GM19397 (cell line): ENCODE measurements at regions not wholly inside any gene's neighbourhood (a gene's known extent, or its start where the extent isn't known, plus 50 kb on each side); places are given as distances from the start of the nearest gene placed in this dataset.

ENCODE experiments used
- ATAC-seq: cut with Tn5 transposase; IDR thresholded peaks from one replicate; pipeline ENCODE4 v1.9.1; 2021; ENCODE audit warnings: mild to moderate bottlenecking, moderate library complexity; ENCODE audit not compliant: unreplicated experiment

DNA sequence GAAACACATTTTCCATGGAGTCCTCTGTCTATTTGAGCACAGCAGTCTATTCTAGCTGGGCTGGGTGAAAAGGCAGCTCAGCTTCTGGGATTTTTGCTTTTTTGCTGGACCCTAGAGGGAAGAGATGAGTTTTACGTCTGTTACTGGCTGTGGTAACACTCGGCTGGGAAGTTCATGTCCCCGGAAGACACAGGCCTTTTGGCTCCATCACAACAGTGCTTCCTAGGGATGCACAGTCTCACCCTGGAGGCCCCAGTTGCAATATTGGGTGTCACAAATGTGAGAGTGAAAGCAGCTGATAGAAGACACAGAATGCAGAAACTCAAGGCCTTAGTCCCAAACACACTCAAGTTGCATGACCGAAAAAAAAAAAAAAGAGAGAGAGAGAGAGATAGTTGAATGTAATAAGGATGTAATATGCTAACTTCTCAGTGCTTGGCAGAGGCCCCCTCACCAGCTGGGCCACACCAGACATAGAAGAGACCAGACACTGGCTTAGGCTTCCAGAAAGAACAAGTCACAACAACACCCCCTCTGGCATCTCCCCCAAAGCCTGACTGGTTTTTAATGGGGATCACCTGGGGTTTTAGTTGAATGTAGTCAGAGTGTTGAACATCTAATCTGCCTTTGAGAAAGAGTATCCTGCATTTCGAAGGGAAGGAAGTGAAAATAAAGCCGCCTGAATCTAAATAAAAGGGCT lies 545.4 kb upstream of the FZD8 start:
- no peak for ATAC-seq

DNA sequence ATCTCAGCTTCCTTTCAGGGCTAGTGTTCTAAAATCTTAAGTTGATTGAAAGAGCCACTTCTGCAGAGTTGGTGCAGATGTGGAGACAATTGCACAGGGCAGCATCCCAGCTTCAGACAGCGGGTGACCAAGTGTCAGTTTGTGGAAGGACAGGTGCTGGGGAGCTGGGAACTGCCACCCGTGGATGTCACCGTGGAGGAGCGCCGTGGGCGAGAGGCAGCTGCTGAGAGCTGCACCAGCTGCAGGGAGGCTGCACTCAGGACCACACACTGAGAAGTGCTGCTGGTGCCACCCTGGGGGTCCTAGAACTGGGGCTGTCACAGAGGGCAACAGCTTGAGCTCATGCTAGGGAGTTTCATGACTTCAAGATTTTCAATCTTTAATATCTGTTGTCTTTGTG lies 543.0 kb upstream of the FZD8 start:
- no peak for ATAC-seq

DNA sequence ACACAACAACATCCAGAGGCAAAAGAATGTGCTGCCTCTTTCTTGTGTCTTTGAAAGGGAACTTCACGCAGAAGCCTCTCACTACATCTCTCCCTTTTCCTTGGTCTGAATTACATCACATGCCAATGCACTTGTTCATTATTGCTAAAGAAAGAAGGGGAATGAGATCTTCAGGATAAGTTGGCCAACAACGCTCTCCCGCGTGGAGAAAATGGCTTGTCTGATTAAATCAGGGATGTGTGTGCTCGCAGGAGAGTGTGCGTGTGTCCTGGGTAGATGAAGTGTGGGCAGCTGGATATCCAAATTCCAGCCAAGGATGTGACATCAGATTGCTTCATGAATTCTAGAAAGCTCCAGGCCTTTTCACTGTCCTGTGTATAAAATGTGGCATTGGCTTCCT lies 541.6 kb upstream of the FZD8 start:
- ATAC-seq: no peak

DNA sequence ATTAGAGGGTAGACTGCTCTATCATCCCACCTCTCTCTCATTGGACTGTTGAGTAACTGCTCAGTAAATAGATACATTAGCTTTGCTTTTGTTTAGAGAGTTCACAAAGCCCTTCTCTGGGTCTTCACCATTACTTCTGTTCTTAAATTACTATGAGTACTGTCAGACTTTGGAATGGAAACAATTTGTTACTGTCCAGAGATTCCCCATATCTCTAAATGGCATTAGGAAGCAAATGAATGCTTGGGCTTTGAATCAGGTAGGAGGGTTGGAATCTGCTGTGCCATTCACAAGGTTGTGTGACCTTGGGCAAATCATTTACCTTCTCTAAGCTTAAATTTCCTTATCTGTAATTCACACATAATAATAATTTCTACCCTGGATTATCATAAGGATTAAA lies 541.0 kb upstream of the FZD8 start:
- no peak for ATAC-seq

DNA sequence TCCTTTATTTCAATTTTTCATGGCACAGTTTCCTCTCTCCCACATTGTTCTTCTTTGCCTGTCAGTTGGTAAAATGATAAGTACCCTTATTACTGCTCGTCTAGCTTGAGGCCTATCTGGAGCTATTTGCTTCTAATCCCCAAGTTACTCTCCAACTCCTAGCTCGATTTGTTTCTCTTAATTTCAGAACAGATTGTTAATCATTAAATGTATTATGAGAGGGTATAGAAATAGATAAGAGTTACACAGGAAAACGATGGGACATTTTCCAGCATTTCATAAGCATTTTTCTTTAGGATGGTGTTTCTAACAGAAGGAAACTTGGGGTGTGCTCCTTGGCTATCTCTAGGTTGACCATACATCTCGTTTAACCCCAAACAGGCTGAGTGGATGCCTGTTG lies 540.5 kb upstream of the FZD8 start:
- ATAC-seq: no peak

DNA sequence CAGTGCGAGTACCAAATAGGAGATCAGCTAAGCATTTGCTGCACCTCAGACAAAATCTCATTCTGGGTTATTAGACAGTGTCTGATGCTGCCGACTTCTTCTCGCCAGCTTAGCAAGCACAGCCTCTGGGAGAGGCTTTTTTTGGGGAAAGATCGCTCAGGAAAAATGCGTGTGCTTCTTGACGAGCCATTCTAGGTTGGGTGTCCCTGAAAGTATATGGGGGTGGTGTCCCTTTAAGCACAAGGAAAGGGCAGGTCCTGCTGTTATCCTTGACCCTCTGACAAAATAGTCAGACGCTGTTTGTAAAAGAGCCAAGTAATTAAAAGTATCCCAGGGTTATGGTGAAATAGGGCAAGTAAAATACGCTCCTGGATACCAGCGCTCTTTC lies 540.1 kb upstream of the FZD8 start:
- no peak for ATAC-seq

DNA sequence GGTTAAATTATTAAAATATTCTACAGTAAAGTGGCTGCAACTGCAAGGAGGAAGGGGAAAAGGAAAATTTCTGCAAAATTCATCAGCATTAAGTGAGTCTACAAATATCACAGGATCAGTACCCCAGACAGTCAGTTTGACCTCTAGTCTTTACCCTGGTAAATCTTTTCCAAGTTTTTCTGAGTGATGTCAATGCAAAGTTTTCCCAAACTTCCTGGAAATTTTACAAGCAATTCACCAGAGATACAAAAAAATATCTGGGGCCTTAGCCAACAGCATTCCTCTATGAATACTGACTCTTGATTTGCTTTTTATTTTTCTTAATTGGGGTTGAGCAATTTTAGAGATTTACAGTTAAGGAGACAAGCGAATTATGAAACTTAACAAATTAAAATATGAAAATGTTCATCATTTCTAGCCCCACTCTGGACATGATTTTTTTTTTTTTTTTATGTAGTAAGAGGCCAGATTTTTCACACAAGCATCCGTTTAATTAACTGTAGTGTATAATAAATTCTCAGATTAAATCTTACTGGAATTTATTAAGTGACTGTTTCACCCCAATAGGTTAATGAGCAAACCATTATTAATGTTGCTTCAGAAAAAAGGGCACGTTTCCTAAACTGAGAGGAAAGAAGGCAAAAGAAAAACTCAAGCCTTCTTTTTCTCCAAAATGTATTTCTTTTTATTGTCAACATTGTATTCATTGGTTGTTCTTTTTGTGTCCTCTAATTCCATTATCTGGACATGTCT lies 539.5 kb upstream of the FZD8 start:
- ATAC-seq: no peak

DNA sequence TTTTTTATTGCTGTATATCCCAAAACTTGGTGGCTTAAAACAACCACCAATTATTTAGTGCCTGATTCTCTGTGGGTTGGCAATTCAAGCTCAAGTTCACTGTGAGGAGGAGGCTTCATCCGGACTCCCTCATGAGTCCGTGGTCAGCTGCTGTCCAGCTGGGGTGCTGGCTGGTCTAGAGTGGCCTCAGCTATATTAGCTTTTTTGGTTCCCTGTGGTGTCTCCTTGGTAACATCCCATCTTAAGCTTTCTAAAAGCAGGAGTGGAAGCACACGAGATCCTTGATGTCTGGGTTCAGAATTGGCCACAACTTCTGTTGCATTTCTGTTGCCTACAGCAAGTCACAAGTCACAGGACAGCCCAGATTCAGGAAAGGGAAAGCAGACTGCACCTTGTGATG lies 536.5 kb upstream of the FZD8 start:
- ATAC-seq: no peak

DNA sequence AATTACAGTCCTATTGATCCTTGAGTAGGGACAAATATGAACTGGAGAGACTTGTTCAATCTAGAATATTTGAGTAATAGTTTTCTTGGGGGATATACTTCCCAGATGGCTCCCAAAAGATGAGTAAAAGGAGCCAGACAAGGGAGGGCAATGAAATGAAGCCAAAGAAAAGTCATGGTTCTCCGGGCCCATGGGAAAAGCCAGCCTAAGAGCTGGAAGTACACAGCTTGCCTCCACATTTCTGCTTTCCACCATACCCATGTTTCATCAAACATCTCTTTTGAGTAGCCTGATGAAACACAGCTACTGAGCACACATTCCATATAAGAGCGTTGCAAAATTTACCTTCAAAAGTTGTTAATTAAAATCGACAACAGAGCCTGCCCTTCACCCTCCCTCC lies 535.0 kb upstream of the FZD8 start:
- no peak for ATAC-seq

DNA sequence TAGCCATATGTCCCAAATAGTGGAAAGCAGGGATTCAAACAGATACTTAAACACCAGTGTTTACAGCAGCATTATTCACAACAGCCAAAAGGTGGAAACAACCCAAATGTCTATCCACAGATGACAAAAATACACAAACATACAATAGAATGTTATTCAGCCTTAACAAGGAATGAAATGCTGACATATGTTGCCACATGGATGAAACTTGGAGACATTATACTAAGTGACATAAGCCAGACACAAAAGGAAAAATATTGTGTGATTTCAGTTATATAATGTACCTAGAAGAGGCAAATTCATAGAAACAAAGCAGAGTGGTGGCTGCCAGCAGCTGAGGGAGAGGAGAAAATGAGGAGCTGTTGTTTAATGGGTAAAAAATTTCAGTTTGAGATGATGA lies 533.9 kb upstream of the FZD8 start:
- no peak for ATAC-seq

DNA sequence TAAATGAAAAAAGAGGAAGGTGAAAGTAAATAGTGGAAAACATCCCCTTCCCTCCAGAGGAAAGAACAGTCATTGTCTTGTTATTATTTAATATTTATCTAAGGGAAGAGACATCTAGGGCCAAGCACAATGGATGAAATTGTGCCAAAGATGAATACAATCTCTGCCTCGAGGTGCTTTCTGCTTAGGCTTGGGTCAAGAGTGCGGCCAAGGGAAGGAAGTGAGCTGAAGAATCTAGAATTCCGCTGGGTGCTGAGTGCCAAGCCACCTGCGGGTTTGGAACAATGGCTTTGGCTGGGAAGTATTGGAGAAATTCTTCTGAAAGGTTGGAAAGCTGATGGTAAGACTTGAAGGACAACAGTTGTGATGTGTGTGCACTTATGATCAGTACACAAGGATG lies 531.3 kb upstream of the FZD8 start:
- no peak for ATAC-seq

DNA sequence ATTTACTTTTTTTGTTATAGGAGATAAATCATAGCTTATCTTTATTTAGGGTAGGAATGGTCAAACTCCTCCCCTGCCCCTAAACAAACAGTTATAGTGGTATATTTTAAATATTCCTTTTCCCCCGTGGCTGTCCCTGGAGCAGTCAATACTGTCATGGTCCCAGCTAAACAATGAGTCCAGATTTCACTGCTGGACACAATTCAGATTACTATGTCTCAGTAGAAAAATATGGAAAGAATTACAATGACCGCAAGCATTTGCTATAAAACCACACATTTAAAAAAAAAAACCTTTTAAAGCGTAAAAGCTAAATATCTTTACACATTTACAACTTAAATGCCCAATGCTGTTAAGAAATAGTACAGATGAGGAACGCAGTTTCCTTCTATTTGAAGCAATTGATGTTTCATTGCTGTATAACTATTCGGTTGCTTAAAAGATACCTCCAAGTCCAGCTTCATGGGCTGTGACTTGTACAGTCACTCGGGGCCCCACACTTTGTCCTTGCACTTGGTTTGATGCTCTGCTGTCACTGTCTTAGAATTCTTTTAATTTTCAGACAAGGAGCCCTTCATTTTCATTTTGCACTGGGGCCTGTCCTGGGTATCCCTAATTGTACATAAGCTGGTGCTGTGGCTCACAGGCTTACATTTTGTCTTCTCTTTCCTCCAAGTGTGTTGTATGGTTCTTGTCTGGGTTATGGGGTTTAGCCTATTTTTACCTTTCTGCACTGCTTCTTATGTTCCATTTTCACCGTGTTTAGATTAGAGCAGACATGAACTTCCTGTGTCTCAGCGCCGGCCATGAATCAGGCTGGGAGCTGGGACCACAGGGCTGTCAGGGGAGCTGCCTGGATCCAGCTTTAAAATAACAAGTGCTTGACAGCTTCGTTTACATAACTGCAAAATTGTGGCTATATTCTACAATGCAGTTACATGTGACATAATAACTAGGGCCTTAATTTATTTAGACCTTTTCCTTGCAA lies 530.2 kb upstream of the FZD8 start:
- ATAC-seq: no peak

DNA sequence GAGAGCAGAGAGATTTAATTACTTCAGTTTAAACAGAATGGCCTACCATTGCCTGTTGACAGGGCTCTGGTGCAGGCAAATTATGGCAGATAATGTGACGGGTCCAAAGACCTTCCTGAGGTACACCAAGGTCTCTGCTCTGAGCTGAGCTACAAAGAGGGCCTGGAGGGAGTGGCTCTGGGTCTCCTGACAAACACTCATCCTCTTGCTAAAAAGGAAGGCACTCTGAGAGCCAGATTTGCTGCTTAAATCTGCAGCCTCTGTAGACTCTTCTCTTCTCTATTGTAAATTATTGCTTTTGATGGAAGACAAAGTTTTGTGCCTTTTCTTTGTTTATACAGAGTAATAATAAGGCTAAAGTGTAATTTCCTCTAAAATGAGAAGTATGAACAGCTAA lies 529.5 kb upstream of the FZD8 start:
- ATAC-seq: no peak

DNA sequence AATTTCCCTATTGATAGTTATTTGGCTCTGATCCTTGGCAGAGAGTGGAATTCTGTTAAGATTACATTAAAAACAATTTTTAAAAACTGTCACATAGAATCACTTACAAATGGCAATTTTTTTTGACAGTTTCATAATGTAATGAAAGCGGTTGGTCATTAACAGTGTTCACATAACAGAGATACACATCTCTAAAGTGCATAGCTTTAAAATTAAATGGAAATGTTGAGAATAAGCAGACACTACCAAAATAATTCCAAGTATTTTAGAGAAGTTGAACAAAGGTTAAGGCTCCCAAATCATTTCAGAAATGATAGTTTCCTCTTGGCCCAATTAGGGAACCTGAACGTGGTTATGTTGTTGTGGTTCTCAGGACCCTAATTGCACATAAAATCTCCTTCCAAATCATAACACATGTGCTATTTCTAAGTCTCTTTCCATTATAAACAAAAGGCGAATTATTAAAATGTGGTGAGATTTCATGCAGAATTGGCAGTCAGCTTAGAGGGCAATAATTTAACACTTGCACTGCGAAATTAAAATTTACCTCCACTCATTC lies 528.9 kb upstream of the FZD8 start:
- no peak for ATAC-seq

DNA sequence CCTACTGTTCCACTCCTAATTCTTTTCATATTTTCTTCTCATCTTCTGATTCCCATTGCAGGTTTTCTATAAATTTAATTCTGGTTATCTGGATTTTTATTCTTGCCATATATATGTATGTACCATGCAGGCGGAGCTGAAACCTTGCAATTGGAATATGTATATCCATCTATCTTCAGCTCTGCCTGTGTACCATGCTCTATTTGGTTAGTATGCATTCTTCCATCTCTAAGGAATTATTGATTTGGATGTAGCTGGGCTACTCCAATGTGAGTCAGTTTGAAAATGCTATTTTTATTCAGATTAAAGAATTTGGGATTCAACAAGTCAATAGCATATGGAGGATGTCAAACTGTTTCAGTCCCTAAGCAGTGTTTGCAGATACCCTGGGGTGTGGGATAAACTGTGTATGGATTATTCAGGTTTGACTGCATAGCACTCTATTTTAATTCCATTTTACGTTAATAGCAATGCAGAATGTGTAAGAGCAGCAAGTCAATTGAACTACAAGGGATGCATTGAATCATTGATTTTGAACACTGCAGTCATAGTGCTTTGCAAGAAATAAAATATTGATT lies 528.1 kb upstream of the FZD8 start:
- ATAC-seq: no peak

DNA sequence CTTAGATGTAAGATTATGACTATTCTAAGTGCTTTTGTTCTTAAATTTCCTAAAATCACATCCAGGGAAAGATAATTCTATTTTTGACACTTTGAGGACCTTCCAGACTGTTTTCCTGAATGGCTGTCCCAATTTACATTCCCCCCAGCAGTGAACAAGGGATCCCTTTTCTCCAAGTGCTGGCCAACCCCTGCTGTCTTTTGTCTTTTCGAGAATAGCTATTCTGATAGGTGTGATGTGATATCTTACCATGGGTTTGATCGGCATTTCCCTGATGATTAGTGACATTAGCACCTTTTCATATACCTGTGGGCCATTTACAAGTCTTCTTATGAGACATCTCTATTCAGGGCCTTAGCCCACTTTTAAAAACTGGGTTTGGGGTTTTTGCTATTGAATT lies 526.7 kb upstream of the FZD8 start:
- no peak for ATAC-seq

DNA sequence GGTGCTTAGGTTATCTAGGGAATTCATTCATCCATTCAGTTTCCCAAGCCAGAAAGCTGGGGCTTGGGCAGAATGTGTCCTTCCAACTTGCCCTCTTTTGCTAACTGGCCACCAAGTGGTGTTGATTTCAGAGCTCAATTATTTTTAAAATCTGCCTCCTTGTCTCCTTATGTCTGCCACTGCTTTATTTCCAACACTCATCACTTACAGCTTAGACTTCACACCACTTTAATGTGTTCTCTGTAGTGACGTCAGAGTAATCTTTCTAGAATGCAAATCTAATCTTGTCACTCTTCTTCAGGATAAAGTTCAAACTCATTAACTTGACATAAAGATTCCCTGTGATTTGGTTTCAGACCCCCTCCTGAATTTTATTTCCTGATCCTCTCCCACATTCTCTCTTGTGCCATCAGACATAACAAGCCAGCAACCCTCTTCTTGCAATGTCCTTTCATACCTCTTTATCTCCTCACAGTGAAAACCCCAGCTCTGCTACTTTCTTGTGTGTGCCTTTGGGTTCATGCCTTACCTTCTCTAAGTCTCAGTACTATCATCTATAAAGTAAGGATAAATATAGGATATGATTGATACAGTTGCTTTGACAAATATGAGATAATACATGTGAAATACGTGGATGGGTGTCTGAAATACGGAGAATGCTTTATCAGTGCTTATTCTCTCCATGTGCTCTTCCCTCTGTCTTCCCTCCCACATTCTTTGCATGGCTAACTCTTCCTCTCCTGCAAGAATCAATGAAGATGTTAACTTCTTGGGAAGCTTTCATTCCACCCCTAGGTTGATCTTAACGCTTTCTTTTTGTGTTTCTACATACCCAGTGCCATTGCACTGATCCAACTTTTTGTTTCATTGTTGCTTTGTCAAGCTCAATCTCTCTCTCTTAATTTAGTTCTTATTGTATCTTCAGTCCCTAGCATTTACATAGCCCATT lies 522.7 kb upstream of the FZD8 start:
- ATAC-seq: no peak

DNA sequence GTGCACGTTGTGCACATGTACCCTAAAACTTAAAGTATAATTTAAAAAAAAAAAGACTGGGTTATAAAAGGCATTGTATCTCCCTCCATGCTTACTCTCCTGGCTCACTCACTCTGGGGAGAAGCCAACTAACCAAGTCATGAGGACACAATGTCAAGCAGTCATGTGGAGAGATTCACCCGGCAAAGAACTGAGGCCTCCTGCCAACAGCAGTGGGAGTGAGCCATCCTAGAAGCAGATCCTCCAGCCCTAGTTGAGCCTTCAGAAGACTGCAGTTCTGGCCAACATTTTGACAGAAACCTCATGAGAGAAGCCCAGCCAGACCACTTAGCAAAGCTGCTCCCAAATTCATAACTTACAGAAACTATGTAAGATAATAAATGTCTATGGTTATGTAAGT lies 521.7 kb upstream of the FZD8 start:
- ATAC-seq: no peak

DNA sequence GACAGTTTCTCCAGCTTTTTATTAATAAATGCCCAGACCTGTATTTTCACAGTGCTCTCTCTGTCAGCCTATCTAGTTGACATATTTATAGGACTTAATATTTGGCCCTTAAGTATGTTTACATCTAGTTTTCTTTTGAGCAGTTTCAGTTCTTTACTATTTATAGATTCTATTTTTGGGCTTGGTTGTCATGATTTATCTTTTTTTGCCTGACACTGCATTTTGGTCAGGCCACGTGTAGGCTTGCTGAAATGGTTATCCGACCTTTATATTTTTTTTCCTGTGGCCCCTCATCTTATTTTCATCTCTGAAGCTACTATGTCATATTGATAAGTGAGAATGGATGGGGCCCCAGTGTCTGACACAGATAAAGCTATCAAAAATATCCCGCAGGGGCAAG lies 515.4 kb upstream of the FZD8 start:
- no peak for ATAC-seq

DNA sequence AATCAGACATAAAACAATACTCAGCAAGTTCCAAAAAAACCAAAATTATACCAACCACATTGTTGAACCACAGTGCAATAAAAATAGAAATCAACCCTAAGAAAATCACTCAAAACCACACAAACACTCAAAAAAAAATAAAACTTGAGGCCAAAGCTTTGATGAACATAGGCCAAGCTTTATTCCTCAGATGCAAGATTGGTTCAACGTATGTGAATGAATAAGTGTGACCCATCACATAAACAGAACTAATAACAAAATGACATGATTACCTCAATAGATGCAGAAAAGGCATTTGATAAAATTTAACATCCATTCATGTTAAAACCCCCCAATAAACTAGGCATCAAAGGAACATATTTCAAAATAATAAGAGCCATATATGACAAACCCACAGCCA lies 506.1 kb upstream of the FZD8 start:
- no peak for ATAC-seq
